Endothelial cell of umbilical vein (primary cell): ENCODE measurements at regions not wholly inside any gene's neighbourhood (a gene's known extent, or its start where the extent isn't known, plus 50 kb on each side); places are given as distances from the start of the nearest gene placed in this dataset.

ENCODE experiments used
- BruUV-seq: library from RNA; stranded (reverse); fragments of 400-500 nt; replicated peaks from 2 replicates; lab custom pipeline; 2021; lab: Mats Ljungman, UMichigan
- CTCF ChIA-PET: fragments of 300-600, 350-600 bp; sonication (Branson Sonifier 250); formaldehyde crosslinking; loops from one replicate; lab custom pipeline; 2021; ENCODE audit warnings: antibody characterized with exemption, inconsistent platforms; lab: Charles Lee
- POLR2A ChIA-PET: fragments of 300-600, 350-600 bp; sonication (Branson Sonifier 250); formaldehyde crosslinking; loops from one replicate; lab custom pipeline; 2021; ENCODE audit warnings: antibody characterized with exemption, inconsistent platforms; lab: Charles Lee
- DNase-seq: peaks from one replicate; pipeline ENCODE4 v3.0.0-alpha.2; 2011; ENCODE audit warnings: low read depth, low spot score
- FAIRE-seq: peaks from 2 replicates; lab custom pipeline; 2011; peaks lifted over from hg19 to GRCh38; lab: Jason Lieb, UNC
- H2AFZ ChIP-seq: 2 replicates; pipeline ENCODE4 v1.6.0; 2012; ENCODE audit warnings: low read depth, low read length, control low read depth, inconsistent platforms
- H3K27ac ChIP-seq: 2 replicates; pipeline ENCODE4 v1.5.1; 2011; ENCODE audit warnings: low read depth, mild to moderate bottlenecking, control low read depth, low read length, moderate library complexity; ENCODE audit not compliant: insufficient read depth
- H3K27me3 ChIP-seq, 2 experiments: 2 replicates each; pipeline versions ENCODE4 v1.6.0 to v1.6.1; 2011; ENCODE audit warnings: low read length in 2 of 2, mixed read lengths in 1 of 2; ENCODE audit not compliant: control insufficient read depth in 2 of 2, insufficient read depth in 2 of 2
- H3K36me3 ChIP-seq, 2 experiments: 2 replicates in 1 of 2; 3 replicates in 1 of 2; pipeline ENCODE4 v1.5.1; 2011; ENCODE audit warnings: low read length in 2 of 2, mild to moderate bottlenecking in 1 of 2, moderate library complexity in 1 of 2; ENCODE audit not compliant: control insufficient read depth in 2 of 2, insufficient read depth in 2 of 2; ENCODE audit errors: extremely low read depth in 1 of 2
- H3K4me1 ChIP-seq: 3 replicates; pipeline ENCODE4 v1.5.1; 2011; ENCODE audit warnings: mild to moderate bottlenecking, low read length; ENCODE audit not compliant: control insufficient read depth, insufficient read depth; ENCODE audit errors: extremely low read depth
- H3K4me2 ChIP-seq: 2 replicates; pipeline ENCODE4 v1.6.1; 2011; ENCODE audit warnings: low read length, control low read depth, mixed read lengths; ENCODE audit not compliant: insufficient read depth
- H3K4me3 ChIP-seq, 3 experiments: fragments of 200-600 bp in 1 of 3; sonication (generic), shearing (Covaris generic) in 1 of 3; replicated peaks in 1 of 3; 2 replicates each; pipeline ENCODE4 v1.5.1; 2011 to 2016; ENCODE audit warnings: control low read depth in 3 of 3, low read length in 3 of 3, mild to moderate bottlenecking in 2 of 3, inconsistent platforms in 1 of 3, low read depth in 1 of 3, moderate library complexity in 1 of 3; ENCODE audit not compliant: insufficient read depth in 1 of 3
- H3K79me2 ChIP-seq: 2 replicates; pipeline ENCODE4 v1.6.0; 2012; ENCODE audit warnings: low read length, inconsistent platforms; ENCODE audit not compliant: control insufficient read depth, insufficient read depth
- H3K9ac ChIP-seq: replicated peaks from 2 replicates; pipeline ENCODE3; 2011; ENCODE audit warnings: low read length, control low read depth; ENCODE audit not compliant: insufficient read depth; ENCODE audit errors: extremely low read depth
- H3K9me1 ChIP-seq: replicated peaks from 3 replicates; pipeline ENCODE4 v1.6.0; 2011; ENCODE audit warnings: mild to moderate bottlenecking, low read length; ENCODE audit not compliant: control insufficient read depth, insufficient read depth; ENCODE audit errors: extremely low read depth
- H3K9me3 ChIP-seq: replicated peaks from 2 replicates; pipeline ENCODE4 v1.5.1; 2012; ENCODE audit warnings: low read length, inconsistent platforms; ENCODE audit not compliant: control insufficient read depth, insufficient read depth
- H4K20me1 ChIP-seq: replicated peaks from 2 replicates; pipeline ENCODE3; 2011; ENCODE audit warnings: mild to moderate bottlenecking, low read length; ENCODE audit not compliant: control insufficient read depth, insufficient read depth; ENCODE audit errors: extremely low read depth
- EZH2 ChIP-seq: IDR thresholded peaks from 2 replicates; pipeline ENCODE4 v1.6.1; 2012; ENCODE audit warnings: borderline replicate concordance, low read depth, mild to moderate bottlenecking, moderate library complexity, low read length, inconsistent platforms; ENCODE audit not compliant: severe bottlenecking
- FOS ChIP-seq: IDR thresholded peaks from 2 replicates; pipeline ENCODE4 v1.6.1; 2011; ENCODE audit warnings: mild to moderate bottlenecking, low read length, moderate library complexity, borderline replicate concordance; ENCODE audit not compliant: insufficient read depth
- GATA2 ChIP-seq: IDR thresholded peaks from 2 replicates; pipeline ENCODE4 v1.7.0; 2011; ENCODE audit warnings: low read depth, mild to moderate bottlenecking, moderate library complexity, mixed read lengths, low read length; ENCODE audit not compliant: insufficient read length, insufficient read depth
- JUN ChIP-seq: IDR thresholded peaks from 2 replicates; pipeline ENCODE4 v1.6.1; 2011; ENCODE audit warnings: borderline replicate concordance, low read depth; ENCODE audit not compliant: insufficient read length, insufficient read depth
- MYC ChIP-seq: IDR thresholded peaks from one replicate; pipeline ENCODE4 v1.6.1; 2011; ENCODE audit warnings: mild to moderate bottlenecking, low read depth, low read length
- POLR2A ChIP-seq: IDR thresholded peaks from 2 replicates; pipeline ENCODE4 v1.6.1; 2012; ENCODE audit warnings: low read depth, mild to moderate bottlenecking, control low read depth, low read length
- POLR2AphosphoS5 ChIP-seq: IDR thresholded peaks from 2 replicates; pipeline ENCODE4 v1.6.1; 2012; ENCODE audit warnings: low read depth, mild to moderate bottlenecking, control low read depth, low read length, moderate library complexity; ENCODE audit not compliant: insufficient read depth
- dilution Hi-C: fragments of 300-500 bp; cut with MboI; formaldehyde crosslinking; loops from one replicate; pipeline ENCODE4 v1.15.0; 2019; ENCODE audit warnings: low sequenced_read_pairs; ENCODE audit not compliant: extremely low pct_ligation_motif_present
- intact Hi-C: fragments of 100-400 bp; cut with micrococcal nuclease; formaldehyde crosslinking; loops from one replicate; pipeline ENCODE4 v1.10.0; 2022
- TF ChIP-seq, protein P1 (sequence below), 2 donors: IDR thresholded peaks; 1 replicate in 1 of 2; 2 replicates in 1 of 2; pipeline ENCODE4 v1.5.1; 2011; ENCODE audit warnings: low read length in 2 of 2, mild to moderate bottlenecking in 2 of 2, moderate library complexity in 2 of 2, control low read depth in 1 of 2, inconsistent platforms in 1 of 2, low read depth in 1 of 2; ENCODE audit not compliant: insufficient read depth in 1 of 2; ENCODE audit errors: extremely low read depth in 1 of 2

GRCh38 chr1:115419571-115419970 lies 81.5 kb upstream of the NGF start:
- no TSS peak for BruUV-seq
- dilution Hi-C loops (no loop called here), intact Hi-C loops (no loop called here)
- ChIA-PET CTCF (no interaction called here), POLR2A (no interaction called here)
- Histone ChIP-seq H3K79me2 (no peaks in the 10 kb centered on the region), H3K4me3 (no peak overlapping the region), H3K4me2 (no peak overlapping the region), H3K27ac (no peak overlapping the region), H3K9me1 (no peaks in the 10 kb centered on the region), H3K9ac (no peak overlapping the region), H4K20me1 (no peaks in the 10 kb centered on the region), H3K27me3 (no peaks in the 10 kb centered on the region), H3K4me1 (no peaks in the 10 kb centered on the region), H3K9me3 (no peaks in the 10 kb centered on the region), H2AFZ (no peak overlapping the region), H3K36me3 (no peaks in the 10 kb centered on the region)
- no peak for TF ChIP-seq POLR2AphosphoS5
- no peak for TF ChIP-seq POLR2A
- no peak for TF ChIP-seq JUN
- no peak for TF ChIP-seq FOS
- TF ChIP-seq GATA2, result no peak
- no peak for TF ChIP-seq MYC
- TF ChIP-seq, protein P1, sequence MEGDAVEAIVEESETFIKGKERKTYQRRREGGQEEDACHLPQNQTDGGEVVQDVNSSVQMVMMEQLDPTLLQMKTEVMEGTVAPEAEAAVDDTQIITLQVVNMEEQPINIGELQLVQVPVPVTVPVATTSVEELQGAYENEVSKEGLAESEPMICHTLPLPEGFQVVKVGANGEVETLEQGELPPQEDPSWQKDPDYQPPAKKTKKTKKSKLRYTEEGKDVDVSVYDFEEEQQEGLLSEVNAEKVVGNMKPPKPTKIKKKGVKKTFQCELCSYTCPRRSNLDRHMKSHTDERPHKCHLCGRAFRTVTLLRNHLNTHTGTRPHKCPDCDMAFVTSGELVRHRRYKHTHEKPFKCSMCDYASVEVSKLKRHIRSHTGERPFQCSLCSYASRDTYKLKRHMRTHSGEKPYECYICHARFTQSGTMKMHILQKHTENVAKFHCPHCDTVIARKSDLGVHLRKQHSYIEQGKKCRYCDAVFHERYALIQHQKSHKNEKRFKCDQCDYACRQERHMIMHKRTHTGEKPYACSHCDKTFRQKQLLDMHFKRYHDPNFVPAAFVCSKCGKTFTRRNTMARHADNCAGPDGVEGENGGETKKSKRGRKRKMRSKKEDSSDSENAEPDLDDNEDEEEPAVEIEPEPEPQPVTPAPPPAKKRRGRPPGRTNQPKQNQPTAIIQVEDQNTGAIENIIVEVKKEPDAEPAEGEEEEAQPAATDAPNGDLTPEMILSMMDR (IDR thresholded peaks at IDR 0.05; ENCODE audit: extremely low read depth in 1 of 2, insufficient read depth in 1 of 2, low read depth in 1 of 2, low read length in 2 of 2), result no peak
- no peak for TF ChIP-seq EZH2
- no peak for DNase-seq
- no peak for FAIRE-seq
